ENCODE measurements at regions not wholly inside any gene's neighbourhood (a gene's known extent, or its start where the extent isn't known, plus 50 kb on each side); places are given as distances from the start of the nearest gene placed in this dataset.

DNA sequence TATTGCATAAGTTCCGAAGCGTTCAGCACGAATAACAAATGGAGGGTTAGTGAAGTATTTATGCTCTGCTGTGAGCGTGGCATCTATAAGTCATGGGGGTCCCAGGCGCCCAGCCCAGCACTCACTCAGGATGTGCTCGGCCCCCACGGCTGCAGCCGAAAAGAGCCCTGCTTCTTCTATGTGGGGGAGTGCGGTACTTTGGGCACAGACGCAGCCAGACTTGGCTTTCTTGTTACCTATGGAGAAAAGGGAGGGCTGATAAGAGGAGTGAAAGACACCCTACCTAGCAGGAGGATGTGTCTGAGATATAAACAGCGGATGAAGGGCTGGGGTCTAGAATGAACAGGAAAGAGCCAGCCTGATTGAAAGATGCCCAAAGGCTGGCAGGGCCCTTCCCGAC, 51.4 kb downstream of the MRPL36 start:
- DNase-seq (ENCODE audit: insufficient read length, low spot score) (no peak), FAIRE-seq (no peak)

DNA sequence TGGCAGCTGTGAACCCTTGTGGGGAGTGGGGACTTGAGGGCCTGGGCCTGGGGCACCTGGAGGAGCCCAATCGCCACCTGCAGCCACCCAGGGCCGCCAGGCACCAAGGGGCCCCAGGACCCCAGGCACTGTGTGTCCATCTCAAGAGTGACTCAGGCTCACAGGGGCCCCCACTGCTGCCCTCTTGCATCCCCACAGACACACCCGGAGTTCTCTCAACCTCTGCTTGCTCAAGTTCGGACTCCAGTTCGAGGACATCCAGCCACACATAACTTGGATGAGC, 51.9 kb downstream of the MRPL36 start:
- FAIRE-seq (no peak), DNase-seq (ENCODE audit: insufficient read length, low spot score) (no peak)

DNA sequence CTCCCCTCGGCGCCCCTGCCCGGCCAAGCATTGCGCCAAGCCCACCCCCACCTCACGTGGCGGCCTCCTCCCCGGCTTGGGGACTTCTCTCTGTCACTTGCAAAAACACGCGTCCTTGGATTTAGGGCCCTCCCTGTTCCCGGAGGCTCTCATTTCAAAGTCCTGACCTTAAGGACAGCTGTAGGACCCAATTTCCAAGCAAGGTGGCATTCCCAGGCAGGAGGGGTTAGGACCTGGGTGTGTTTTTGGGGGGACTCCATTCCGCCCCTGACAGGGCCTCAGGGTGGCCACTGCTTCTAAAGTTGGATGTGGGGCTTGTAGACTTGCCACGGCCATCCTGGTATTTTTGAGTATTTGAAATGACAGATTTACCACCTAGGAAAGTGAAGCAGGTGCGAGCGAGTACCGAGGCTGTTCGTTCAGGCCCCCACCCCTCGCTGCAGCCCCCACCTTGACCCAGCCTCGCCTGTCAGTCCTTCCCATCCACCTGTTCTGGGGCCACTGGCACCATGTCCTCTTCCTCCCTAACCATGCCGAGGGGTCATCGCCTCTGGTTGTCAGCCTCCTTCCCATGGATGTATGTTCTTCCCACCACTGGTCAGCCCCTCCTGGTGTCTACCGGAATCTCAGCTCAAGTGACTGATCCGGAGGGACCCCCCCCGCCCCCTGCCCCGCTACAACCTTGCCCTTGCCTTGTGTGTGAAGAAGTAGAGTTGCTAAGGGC, 52.4 kb downstream of the MRPL36 start:
- FAIRE-seq = no peak
- DNase-seq (ENCODE audit: insufficient read length, low spot score) = no peak

DNA sequence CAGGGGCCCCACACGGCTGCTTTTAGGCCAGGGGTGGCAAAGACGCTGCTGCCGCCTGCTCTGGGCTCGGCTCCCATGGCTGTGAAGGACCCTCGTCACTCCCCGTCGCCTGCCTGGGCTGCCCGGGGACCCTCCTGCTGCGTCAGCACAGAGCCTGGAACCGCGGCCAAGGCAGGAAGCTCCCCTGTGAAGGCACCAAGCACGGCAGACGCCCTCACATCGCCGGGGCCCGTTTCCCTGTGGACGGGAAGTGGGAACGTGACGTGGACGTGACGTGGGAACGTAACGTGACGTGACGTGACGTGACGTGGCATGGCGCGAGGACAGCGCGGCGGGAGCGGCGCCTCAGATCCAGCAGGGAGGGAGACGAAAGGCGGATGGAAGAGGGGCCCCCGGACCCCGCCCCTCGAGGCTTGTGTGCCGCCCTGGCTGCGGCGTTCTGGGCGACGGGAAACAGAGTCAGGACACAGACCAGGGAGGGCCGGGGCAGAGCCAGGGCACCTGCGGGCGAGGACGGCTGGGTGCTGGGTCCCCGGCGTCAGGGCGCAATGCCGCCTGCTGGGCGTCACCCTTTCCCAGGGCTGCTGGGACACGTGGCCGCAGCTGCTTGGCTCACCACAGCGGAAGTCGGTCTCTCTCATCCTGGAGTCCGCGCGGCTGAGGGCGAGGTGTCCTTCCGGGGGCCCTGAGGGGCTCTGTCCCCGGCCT, 53.1 kb downstream of the MRPL36 start:
- FAIRE-seq (no peak), DNase-seq (ENCODE audit: insufficient read length, low spot score) (no peak)

DNA sequence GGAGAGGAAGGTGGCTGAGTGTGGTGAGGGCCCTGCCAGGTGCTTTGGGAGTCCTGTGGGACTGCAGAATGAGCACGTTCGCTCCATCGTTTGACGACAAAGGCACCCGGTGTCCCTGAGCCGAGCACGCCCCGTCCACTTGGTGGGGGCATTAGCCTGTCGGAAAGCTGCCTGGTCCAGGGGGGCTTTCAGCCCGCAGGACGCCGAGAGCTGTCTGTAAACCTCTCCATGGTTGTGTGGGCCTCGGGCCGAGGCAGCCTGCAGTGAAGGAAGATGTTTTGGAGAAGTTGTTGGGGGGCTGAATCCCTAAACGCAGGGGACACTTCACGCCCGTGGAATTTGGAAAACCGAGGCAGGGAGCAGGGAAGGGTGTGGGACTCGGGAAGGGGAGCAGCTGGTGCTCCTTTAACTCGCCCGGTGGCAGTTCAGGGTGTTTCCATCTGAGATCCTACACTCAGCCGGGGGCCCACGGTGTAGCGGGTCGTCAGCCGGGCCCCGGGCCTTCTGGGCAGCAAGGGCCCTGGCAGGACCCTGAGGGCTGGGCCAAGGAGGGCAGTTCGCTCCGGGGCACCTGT, 53.8 kb downstream of the MRPL36 start:
- DNase-seq (ENCODE audit: insufficient read length, low spot score) = no peak
- no peak for FAIRE-seq

DNA sequence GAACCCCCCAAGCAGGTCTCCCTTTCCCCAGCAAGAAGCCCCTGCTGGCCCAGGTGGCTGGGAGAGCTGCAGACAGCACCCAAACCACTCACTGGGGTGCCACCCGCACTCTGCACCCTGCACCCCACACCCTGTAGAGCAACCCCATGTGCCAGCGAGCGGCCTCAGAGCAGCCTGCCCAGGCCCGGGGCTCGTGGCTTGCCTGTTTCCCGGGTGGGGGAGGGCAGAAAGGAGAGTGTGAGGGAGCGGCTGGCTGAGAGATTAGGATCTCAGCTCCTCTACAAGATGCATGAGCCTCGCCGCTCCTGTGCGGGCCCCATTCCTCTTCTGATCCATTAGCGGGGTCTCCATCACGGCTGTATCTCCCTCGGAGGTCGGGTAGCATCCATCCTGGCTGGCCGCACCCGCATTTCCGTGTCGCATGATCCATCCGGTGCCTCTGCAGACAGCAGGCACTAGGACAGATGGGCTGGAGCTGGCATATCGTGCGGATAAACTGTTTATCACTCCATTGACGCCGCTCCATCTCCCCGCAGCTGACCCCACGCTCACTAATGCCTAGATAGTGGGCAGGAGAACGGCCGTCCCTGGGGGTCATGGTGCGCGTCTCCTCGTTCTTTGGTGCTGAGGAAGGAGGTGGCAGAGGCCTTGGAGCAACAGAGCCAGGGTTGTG, 54.4 kb downstream of the MRPL36 start:
- no peak for DNase-seq (ENCODE audit: insufficient read length, low spot score)
- no peak for FAIRE-seq

DNA sequence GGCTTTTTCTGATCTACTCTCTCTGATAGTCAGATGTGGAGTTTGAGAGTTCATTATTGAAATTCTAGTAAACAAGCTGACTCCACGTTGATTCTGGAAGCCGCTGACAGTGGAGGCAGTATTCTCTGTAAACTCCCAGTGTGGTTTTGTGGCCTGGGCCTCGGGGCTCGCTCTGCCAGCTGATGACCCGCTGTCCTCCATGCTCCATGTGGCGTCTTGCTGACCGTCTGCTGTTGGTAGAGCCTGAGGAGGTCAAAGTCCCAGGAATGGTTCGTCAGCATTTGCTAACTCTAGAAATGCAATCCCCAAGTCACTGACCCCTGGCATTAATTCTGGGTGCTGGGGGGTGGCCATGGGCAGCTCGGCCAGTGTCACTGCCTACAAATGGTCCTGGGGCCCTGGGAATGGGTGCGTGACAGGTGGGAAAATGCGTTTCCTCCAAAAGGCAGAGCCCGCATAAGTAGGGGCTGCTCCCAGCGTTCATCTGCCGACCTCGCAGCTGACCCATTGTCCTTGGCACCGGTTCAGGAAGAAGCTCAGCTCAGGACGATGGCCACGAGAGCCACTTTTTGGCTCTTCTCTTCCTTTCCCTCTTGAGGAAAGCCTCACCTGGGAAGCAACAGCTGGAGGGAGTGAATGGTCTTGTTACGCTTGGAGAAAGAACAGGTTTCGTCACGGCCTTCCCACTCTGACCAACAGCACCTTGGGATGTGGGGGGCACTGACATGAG, 55.1 kb downstream of the MRPL36 start:
- DNase-seq (ENCODE audit: insufficient read length, low spot score) (no peak), FAIRE-seq (no peak)

DNA sequence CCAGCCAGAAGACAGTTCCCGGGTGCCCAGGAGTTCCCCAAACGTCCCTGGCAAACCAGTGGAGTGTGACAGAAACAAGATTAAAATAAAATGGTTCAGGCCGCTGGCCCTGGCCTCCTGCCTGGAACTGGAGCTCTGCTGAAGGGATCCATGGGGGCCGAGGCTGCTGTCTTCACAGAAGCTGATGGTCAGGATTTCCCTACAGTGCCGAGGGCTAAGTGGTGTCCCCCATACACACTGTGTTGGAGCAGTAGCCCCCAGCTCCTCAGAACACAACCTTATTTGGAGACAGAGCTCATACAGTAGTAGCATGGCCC, 55.9 kb downstream of the MRPL36 start:
- DNase-seq (ENCODE audit: insufficient read length, low spot score) (no peak), FAIRE-seq (no peak)

DNA sequence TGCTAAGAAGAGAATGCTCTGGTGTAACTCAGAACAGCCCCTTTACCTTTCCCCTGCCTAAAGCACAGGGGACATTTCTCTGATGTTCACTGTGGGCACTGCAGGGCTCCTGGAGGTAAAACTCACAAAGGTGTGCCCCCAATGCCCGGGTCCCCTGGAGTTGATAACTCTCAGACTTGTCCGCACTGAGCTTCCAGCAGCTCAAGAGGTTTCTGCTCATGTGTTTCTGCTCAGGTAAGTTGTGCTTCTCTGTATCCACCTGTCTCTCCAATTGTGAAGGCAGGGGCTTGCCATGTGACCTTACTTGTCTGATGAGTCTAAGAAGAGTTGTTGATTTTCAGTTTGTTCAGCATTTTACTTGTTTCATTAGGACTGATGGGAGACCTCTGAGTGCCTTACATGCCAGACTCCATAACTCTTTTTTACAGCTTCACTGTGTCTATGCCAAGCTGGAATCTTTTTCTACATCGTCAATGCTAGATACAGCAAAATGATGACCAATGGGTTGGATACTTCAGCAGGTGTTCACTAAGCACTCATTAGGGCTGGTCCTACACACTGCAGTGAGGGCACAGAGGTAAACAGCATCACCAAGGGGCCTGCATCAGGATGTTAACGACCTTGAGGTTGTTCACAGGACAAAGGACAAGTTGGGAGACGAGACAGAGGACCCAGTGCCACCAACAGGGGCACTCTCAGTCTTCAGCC, 56.4 kb downstream of the MRPL36 start:
- DNase-seq (ENCODE audit: insufficient read length, low spot score) = no peak

DNA sequence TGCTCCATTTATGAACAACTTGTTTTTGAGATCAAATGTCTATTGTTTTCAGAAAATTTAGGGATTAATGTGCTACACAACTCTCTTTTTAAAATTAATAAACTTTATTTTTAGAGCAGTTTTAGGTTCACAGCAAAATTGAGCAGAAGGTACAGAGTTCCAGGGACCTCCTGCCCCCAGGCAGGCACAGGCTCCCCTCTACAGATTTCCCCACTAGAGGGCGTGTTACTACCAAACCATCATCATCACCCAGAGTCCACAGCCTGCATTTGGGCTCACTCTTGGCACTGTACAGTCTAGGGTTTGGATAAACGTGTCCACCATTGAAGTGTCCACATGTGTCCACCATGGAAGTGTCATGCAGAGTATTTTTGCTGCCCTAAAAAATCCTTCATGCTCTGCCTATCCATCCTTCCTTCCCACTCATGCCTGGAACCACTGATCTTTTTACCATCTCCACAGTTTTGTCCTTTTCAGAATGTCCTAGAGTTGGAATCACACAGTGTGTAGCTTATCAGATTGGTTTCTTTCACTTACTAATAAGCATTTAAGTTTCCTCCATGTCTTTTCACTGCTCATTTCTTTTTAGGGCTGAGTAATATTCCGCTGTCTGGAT, 61.7 kb downstream of the MRPL36 start:
- FAIRE-seq (no peak), DNase-seq (ENCODE audit: insufficient read length, low spot score) (peak; percentile 56)

More for the DNA sequence above, 56.4 kb downstream of the MRPL36 start:
- FAIRE-seq = no peak

DNA sequence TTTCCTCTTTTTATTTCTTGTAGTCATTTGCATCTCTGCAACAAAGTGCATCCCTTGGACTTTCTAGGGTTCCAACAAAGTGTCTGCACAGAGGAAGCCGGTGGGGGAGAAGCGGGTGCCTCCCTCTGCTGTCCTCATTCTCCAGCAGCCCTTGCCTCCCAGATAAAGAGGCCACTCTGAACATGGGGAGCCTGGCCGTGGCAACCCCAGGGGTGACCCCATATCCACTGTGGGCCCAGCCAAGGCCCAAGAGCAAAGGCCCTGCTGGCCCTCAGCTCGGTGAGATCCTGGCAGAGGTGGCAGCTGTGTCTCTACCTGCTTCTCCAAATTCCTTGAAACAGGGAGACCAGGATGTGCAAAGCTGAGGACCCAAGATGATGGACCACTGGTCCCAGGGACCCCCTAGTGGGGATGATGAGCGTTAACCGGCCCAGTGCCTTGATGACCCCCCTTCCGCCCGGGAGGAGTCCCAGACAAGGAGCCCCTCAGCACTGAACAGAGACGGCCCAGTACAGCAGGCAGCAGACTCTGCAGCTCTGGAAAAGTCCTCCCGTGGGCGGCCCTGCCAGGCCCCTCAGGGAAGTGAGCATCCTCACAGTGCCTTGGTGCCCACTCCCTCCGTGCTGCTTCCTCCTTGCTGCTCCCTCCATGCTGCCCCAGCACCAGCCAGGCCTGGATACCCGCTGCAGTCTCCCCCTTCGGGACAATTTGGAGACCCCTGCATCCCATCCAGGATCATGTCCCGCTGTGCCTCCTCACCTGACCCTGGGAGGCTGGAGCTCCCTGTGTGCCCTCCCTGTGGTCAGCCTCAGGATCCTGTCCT, 62.5 kb downstream of the MRPL36 start:
- no peak for DNase-seq (ENCODE audit: insufficient read length, low spot score)
- no peak for FAIRE-seq

DNA sequence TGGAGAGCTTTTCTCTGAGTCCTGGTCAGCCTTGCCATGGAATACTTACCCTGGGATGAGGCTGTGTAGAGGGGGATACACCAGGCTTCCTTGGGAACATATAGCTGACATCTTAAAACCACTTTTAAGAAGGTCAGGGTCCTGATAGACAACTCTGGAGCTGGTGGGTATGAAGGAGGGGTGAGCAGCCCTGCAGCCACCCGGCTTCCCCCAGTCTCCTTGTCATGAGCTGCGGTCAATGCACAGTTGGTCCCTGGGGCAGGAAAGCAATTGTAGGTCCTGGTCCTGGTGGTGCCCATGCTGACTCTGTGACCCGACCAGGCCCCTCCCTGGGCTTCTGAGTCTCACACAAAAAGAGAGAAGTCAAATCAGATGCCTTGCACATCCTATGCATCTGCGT, 63.6 kb downstream of the MRPL36 start:
- no peak for FAIRE-seq
- DNase-seq (ENCODE audit: insufficient read length, low spot score) = no peak

DNA sequence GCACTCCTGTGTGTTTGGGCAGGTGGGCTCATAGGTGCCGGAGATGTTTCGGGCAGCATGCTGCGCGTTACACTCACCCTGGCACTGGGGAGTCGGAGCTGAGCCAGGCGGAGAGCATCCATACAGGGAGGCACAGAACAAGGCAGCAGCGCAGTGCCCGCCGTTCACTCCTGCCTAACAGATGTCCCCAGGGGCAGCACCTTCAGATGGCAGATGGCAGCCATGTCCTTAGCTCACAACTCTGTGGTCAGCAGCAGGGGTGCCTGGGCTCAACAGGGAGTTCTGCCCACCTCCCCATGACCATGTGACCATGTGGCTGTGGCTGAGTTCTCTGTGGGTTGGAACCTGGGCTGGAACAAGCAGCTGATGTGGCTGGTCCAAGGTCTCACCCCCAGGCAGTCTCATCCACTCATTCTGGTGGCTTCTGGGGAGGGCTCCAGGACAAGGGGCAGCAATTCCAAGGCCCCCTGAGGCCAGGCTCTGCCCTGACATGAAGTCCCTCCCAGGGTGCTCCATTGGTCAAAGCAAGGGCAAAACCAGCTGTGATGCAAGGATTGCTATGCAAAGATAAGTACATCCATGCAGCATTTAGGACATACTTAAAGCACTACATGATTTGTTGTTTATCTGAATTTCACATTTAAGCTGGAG, 64.2 kb downstream of the MRPL36 start:
- FAIRE-seq (no peak), DNase-seq (ENCODE audit: insufficient read length, low spot score) (no peak)

DNA sequence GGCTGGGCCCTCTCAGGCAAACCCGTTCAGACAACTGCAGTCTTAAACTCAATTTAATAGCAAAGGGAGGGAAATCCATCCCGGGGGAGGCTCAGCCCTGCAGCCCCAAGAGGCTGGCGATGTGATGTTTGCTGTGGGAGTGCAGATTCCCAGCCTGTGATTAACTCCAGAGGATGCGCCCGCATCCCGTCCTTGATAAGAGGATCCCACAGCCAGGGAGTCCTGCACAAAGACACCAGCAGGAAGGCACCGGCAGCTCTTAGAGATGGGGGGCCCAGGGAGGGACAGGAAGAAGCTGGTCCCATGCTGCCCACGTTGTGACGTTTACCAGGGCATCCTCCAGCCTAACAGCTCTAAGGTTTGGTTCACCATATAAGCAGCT, 64.7 kb downstream of the MRPL36 start:
- DNase-seq (ENCODE audit: insufficient read length, low spot score) (no peak), FAIRE-seq (no peak)

DNA sequence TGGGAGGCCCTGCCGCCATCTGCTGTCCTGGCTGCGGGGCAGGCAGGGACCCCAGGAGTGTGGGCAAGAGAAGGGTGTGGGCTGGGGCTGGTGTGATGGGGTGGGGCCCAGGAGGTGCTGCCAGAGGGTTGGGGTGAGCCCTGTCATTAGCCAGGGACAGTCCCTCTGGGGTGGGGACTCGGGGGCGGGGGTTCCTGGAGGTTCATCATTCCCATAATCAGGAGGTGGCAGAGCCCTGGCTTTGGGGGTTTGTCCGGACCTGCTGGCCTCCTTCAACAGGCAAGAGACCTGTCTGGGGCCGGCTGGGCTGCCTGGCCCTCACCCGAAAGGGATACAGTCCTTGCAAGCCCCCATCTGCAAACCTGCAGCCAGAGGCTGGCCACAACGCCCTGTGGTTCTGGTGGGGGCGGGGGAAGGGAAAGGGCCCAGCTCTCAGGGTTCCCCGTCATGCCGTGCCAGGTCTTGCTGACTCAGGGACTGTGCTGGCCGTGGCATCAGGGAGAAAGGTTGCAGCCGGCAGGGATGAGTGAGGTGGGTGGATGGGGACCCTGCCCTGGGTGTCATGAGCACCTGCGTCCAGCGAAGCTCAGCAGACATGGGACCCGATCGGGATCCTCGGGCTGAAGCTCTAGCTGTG, 65.2 kb downstream of the MRPL36 start:
- DNase-seq (ENCODE audit: insufficient read length, low spot score) = no peak
- no peak for FAIRE-seq

DNA sequence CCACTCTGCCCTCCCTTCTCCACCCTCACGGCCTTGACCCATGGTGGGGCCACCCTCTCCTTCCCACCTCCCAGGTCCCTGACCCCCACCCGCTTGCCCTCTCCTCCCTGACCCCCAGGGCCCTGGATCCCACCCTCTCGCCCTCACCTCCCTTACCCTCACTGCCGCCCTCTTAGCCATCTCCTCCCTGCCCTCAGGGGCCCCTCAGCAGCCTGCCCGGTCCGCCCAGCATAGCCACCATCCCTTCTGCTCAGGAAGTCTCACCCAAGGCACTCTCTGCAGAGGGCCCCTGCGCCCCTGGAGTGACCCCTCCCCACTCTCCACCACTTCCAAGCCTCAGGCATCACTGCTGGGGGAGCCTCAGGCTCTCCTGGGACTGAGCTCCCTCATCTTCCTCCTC, 66.3 kb downstream of the MRPL36 start:
- DNase-seq (ENCODE audit: insufficient read length, low spot score) (no peak), FAIRE-seq (no peak)

DNA sequence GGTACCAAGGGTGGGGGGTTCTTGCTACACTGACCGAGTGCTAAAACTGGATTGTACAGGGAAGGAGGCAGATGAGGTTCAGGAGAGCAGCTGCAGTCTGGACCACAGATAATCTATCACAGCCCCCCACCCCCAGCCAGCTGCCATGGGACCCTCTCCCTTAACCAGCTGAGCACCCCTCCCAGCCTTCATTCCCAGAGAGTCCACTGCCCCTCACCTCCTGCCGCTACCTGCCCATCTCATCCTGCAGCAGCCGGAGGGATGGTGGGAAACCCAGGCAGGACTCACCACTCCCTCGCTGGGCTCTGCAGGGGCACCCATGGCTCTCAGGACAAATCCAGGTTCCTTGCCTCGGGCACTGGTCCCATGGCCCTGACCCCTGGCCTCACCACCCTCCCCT, 66.7 kb downstream of the MRPL36 start:
- no peak for FAIRE-seq
- DNase-seq (ENCODE audit: insufficient read length, low spot score) = no peak

DNA sequence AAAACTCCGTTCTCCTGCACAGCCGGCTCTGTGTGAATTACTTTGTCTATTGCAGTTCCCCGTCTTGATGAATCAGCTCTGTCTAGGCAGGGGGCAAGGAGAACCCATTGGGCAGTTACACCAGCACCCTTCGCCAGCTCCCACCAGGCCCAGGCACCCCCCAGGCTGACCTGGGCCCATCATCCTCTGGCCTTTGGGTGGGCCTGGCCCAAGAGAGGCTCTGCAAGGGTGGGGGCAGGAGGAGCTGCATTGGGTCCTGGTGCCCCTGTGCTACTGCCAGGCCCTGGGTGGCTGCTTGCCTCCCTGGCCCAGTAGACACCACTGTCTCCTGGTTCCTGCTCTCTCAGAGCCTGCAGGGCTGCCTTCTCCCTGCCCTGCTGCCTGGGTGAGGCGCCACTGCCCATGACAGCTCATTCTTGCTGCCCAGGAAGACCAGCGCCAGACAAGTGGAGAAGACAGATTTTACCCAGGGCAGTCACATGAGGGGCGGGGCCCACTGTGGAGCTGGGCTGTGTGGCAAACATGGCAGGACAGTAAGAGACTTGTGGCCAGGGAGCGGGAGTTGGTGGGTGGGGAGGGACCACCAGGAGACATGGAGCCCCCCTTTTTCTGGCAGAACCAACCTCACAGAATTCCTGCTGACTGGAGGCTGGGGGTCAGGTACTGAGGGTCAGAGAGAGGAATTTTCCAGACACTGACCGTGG, 67.2 kb downstream of the MRPL36 start:
- DNase-seq (ENCODE audit: insufficient read length, low spot score) = no peak
- no peak for FAIRE-seq
